HL-60 (cell line): ENCODE measurements at regions not wholly inside any gene's neighbourhood (a gene's known extent, or its start where the extent isn't known, plus 50 kb on each side); places are given as distances from the start of the nearest gene placed in this dataset.

ENCODE experiments used
- DNase-seq, 2 experiments: peaks; one replicate each; pipeline ENCODE4 v3.0.0-alpha.2; 2010 to 2020; ENCODE audit warnings: low read depth in 1 of 2, low spot score in 1 of 2
- H3K27ac ChIP-seq: fragments of 250-450 bp; sonication (Bioruptor Pico); replicated peaks from 2 replicates; pipeline ENCODE4 v1.5.1; 2020; ENCODE audit warnings: mild to moderate bottlenecking, moderate library complexity
- H3K27me3 ChIP-seq: fragments of 250-450 bp; sonication (Bioruptor Pico); 2 replicates; pipeline ENCODE4 v1.5.1; 2021; ENCODE audit warnings: mild to moderate bottlenecking, moderate library complexity; ENCODE audit not compliant: insufficient read depth, poor library complexity, severe bottlenecking
- H3K4me3 ChIP-seq: replicated peaks from 2 replicates; pipeline ENCODE4 v1.5.1; 2011; ENCODE audit warnings: mild to moderate bottlenecking, control low read depth, low read length; ENCODE audit not compliant: insufficient read depth
- GABPA ChIP-seq: IDR thresholded peaks from 2 replicates; pipeline ENCODE4 v1.6.1; 2012; ENCODE audit warnings: low read depth
- POLR2AphosphoS5 ChIP-seq: IDR thresholded peaks from 2 replicates; pipeline ENCODE4 v1.6.1; 2012; ENCODE audit warnings: low read depth
- SPI1 ChIP-seq: IDR thresholded peaks from 2 replicates; pipeline ENCODE4 v1.6.1; 2012; ENCODE audit warnings: low read depth, mild to moderate bottlenecking, borderline replicate concordance
- TF ChIP-seq, protein P1 (sequence below): IDR thresholded peaks from 2 replicates; pipeline ENCODE4 v1.6.1; 2012; ENCODE audit warnings: low read depth; ENCODE audit not compliant: insufficient replicate concordance
- TF ChIP-seq, protein P2 (sequence below): IDR thresholded peaks from one replicate; pipeline ENCODE4 v1.5.1; 2011; ENCODE audit warnings: low read length, control low read depth, inconsistent platforms; ENCODE audit not compliant: insufficient read depth

DNA sequence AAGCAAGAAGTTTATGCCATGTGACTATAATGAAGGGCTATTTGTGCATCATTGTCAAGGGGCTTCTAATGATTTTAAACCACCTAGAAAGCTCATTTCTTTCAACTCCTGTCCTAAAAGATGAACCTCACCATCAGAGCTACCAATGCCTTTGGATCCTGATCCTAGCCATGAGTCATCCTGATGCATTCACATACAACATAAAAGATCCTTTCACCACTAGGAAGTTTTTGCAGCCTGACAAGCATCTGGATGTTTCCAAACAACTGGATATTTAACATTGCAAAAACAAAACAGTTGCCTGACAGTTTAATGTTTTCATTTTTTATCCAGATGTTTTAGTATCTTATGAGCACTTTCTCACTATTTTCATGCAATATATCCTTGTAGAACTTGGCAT lies 425.3 kb downstream of the MBD2 start:
- no peak overlapping the region for H3K27ac ChIP-seq
- TF ChIP-seq, protein P1, sequence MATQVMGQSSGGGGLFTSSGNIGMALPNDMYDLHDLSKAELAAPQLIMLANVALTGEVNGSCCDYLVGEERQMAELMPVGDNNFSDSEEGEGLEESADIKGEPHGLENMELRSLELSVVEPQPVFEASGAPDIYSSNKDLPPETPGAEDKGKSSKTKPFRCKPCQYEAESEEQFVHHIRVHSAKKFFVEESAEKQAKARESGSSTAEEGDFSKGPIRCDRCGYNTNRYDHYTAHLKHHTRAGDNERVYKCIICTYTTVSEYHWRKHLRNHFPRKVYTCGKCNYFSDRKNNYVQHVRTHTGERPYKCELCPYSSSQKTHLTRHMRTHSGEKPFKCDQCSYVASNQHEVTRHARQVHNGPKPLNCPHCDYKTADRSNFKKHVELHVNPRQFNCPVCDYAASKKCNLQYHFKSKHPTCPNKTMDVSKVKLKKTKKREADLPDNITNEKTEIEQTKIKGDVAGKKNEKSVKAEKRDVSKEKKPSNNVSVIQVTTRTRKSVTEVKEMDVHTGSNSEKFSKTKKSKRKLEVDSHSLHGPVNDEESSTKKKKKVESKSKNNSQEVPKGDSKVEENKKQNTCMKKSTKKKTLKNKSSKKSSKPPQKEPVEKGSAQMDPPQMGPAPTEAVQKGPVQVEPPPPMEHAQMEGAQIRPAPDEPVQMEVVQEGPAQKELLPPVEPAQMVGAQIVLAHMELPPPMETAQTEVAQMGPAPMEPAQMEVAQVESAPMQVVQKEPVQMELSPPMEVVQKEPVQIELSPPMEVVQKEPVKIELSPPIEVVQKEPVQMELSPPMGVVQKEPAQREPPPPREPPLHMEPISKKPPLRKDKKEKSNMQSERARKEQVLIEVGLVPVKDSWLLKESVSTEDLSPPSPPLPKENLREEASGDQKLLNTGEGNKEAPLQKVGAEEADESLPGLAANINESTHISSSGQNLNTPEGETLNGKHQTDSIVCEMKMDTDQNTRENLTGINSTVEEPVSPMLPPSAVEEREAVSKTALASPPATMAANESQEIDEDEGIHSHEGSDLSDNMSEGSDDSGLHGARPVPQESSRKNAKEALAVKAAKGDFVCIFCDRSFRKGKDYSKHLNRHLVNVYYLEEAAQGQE, result no peak
- TF ChIP-seq POLR2AphosphoS5, result no peak
- TF ChIP-seq, protein P2, sequence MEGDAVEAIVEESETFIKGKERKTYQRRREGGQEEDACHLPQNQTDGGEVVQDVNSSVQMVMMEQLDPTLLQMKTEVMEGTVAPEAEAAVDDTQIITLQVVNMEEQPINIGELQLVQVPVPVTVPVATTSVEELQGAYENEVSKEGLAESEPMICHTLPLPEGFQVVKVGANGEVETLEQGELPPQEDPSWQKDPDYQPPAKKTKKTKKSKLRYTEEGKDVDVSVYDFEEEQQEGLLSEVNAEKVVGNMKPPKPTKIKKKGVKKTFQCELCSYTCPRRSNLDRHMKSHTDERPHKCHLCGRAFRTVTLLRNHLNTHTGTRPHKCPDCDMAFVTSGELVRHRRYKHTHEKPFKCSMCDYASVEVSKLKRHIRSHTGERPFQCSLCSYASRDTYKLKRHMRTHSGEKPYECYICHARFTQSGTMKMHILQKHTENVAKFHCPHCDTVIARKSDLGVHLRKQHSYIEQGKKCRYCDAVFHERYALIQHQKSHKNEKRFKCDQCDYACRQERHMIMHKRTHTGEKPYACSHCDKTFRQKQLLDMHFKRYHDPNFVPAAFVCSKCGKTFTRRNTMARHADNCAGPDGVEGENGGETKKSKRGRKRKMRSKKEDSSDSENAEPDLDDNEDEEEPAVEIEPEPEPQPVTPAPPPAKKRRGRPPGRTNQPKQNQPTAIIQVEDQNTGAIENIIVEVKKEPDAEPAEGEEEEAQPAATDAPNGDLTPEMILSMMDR, result no peak
- no peak for TF ChIP-seq GABPA
- no peak for TF ChIP-seq SPI1
- no peak overlapping the region for H3K4me3 ChIP-seq
- H3K27me3 ChIP-seq, result no peaks in the 10 kb centered on the region
- no peak for DNase-seq

DNA sequence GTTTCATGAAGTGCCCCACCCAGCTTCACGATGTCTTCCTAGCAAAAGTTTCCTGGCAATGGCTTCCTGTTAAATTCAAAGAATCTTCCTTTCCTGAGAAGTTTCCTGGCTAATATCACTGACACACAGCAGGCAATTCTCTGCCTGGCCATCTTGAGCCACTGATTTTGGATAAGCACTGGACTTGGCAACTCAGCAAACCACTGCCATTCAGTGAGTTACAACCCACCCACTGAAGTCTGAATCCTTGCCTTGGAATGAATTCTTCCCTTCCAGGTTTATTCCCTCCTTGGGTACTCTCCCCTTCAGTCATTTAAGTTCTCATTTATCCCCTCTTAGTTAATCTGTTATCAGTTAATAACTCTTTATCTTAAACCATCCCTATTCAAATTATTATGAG lies 426.0 kb downstream of the MBD2 start:
- no peak for TF ChIP-seq SPI1
- TF ChIP-seq, protein P2, result no peak
- no peak for TF ChIP-seq POLR2AphosphoS5
- TF ChIP-seq, protein P1, result no peak
- no peak for TF ChIP-seq GABPA
- H3K27ac ChIP-seq, result no peak overlapping the region
- no peaks in the 10 kb centered on the region for H3K27me3 ChIP-seq
- H3K4me3 ChIP-seq, result no peak overlapping the region
- DNase-seq, result no peak

DNA sequence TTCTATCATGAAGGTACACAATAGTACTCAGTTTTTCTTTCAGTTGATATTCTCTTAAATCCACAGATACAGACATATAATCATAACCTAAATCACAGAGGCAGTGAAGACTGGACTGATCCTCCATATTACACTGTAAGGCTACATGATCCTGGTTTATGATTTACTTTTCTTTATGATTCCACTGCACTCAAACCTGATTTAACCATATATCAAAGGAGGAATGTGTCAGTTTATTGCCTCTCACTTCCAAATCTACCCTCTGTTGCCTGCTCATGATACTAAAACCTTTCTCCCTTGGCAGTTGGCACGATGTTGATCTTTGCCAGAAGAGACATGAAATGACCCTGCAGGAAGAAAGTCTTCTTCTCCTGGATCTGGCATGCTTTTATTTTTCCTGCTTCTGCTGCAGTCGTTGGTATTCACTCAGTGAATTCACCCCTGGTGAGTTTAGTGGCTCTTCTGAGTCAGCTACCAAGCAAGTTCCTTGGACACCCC lies 426.4 kb downstream of the MBD2 start:
- TF ChIP-seq SPI1, result no peak
- TF ChIP-seq POLR2AphosphoS5, result no peak
- TF ChIP-seq, protein P1, result no peak
- TF ChIP-seq GABPA, result no peak
- TF ChIP-seq, protein P2, result no peak
- Histone ChIP-seq H3K27me3 (no peaks in the 10 kb centered on the region), H3K27ac (no peak overlapping the region), H3K4me3 (no peak overlapping the region)
- DNase-seq, result no peak
